Endothelial cell (in vitro differentiated cells): ENCODE measurements at regions not wholly inside any gene's neighbourhood (a gene's known extent, or its start where the extent isn't known, plus 50 kb on each side); places are given as distances from the start of the nearest gene placed in this dataset.

Experiments
- DNase-seq: peaks from one replicate; pipeline ENCODE4 v3.0.0; 2021; ENCODE audit warnings: low spot score
- H3K27ac Mint-ChIP-seq: one replicate; pipeline ENCODE4 v1.8.0; 2021; ENCODE audit warnings: mixed read lengths, inconsistent platforms; ENCODE audit not compliant: unreplicated experiment
- H3K27me3 Mint-ChIP-seq: one replicate; pipeline ENCODE4 v1.8.0; 2021; ENCODE audit warnings: mild to moderate bottlenecking, moderate library complexity, mixed read lengths, inconsistent platforms; ENCODE audit not compliant: unreplicated experiment
- H3K36me3 Mint-ChIP-seq: one replicate; pipeline ENCODE4 v1.8.0; 2021; ENCODE audit warnings: mild to moderate bottlenecking, low read depth, mixed read lengths, inconsistent platforms; ENCODE audit not compliant: unreplicated experiment
- H3K4me1 Mint-ChIP-seq: one replicate; pipeline ENCODE4 v1.8.0; 2021; ENCODE audit warnings: mild to moderate bottlenecking, mixed read lengths, inconsistent platforms; ENCODE audit not compliant: unreplicated experiment
- H3K4me3 Mint-ChIP-seq: one replicate; pipeline ENCODE4 v1.8.0; 2021; ENCODE audit warnings: mild to moderate bottlenecking, mixed read lengths, inconsistent platforms; ENCODE audit not compliant: unreplicated experiment
- H3K9me3 Mint-ChIP-seq: one replicate; pipeline ENCODE4 v1.8.0; 2021; ENCODE audit warnings: mixed read lengths, inconsistent platforms; ENCODE audit not compliant: unreplicated experiment
- CTCF ChIP-seq: fragments of 200-600 bp; sonication (generic); IDR thresholded peaks from one replicate; pipeline ENCODE4 v1.5.0; 2021; ENCODE audit warnings: antibody characterized with exemption; ENCODE audit not compliant: unreplicated experiment

- no peaks in the 10 kb centered on the region for H3K9me3 Mint-ChIP-seq
- H3K27me3 Mint-ChIP-seq, result peaks cover 9% of the 10 kb centered on the region
- H3K36me3 Mint-ChIP-seq, result no peaks in the 10 kb centered on the region
- no peak for DNase-seq
- no peak for TF ChIP-seq CTCF
- no peak overlapping the region for H3K4me3 Mint-ChIP-seq
- H3K27ac Mint-ChIP-seq, result no peak overlapping the region
- peaks cover 29% of the 10 kb centered on the region for H3K4me1 Mint-ChIP-seq
These were observed 90.9 kb downstream of the HS1BP3 start for GRCh38 chr2:20560011-20560410.

GRCh38 chr2:20560891-20561636, 89.8 kb downstream of the HS1BP3 start:
- peaks cover 19% of the 10 kb centered on the region for H3K4me1 Mint-ChIP-seq
- H3K4me3 Mint-ChIP-seq, result no peak overlapping the region
- H3K27ac Mint-ChIP-seq, result no peak overlapping the region
- TF ChIP-seq CTCF, result no peak
- H3K9me3 Mint-ChIP-seq, result no peaks in the 10 kb centered on the region
- H3K27me3 Mint-ChIP-seq, result peaks cover 9% of the 10 kb centered on the region
- DNase-seq, result no peak
- no peaks in the 10 kb centered on the region for H3K36me3 Mint-ChIP-seq

- no peak for TF ChIP-seq CTCF
- DNase-seq, result no peak
- Mint-ChIP-seq H3K4me1 (peaks cover 13% of the 10 kb centered on the region), H3K27me3 (peaks cover 12% of the 10 kb centered on the region), H3K27ac (no peak overlapping the region), H3K36me3 (no peaks in the 10 kb centered on the region), H3K9me3 (no peaks in the 10 kb centered on the region), H3K4me3 (no peak overlapping the region)
These were observed 89.1 kb downstream of the HS1BP3 start for GRCh38 chr2:20561637-20562454.

- Mint-ChIP-seq H3K27me3 (peaks cover 12% of the 10 kb centered on the region), H3K4me1 (peaks cover 15% of the 10 kb centered on the region), H3K4me3 (no peak overlapping the region), H3K27ac (no peak overlapping the region), H3K9me3 (no peaks in the 10 kb centered on the region), H3K36me3 (no peaks in the 10 kb centered on the region)
- no peak for TF ChIP-seq CTCF
- peak; percentile 38 for DNase-seq
These were observed 88.2 kb downstream of the HS1BP3 start for GRCh38 chr2:20562540-20563225.
